Liver (tissue), 3 donors: ENCODE measurements at regions not wholly inside any gene's neighbourhood (a gene's known extent, or its start where the extent isn't known, plus 50 kb on each side); places are given as distances from the start of the nearest gene placed in this dataset.

Experiments
- EGR1 ChIP-seq, 2 donors: IDR thresholded peaks; 2 replicates each; pipeline ENCODE4 v1.6.1; 2016 to 2018; ENCODE audit warnings: antibody characterized with exemption in 2 of 2, low read depth in 2 of 2
- GABPA ChIP-seq, 2 donors: IDR thresholded peaks in 1 of 2; conservative IDR thresholded peaks in 1 of 2; 2 replicates each; pipeline ENCODE4 v1.6.1; 2016; ENCODE audit warnings: antibody characterized with exemption in 2 of 2, mild to moderate bottlenecking in 1 of 2, moderate library complexity in 1 of 2
- NR2F2 ChIP-seq: IDR thresholded peaks from 2 replicates; pipeline ENCODE4 v1.6.1; 2016; ENCODE audit warnings: antibody characterized with exemption
- RAD21 ChIP-seq, 2 donors: IDR thresholded peaks; 2 replicates each; pipeline ENCODE4 v1.6.1; 2016; ENCODE audit warnings: antibody characterized with exemption in 2 of 2, mild to moderate bottlenecking in 2 of 2
- RXRA ChIP-seq, 2 donors: IDR thresholded peaks; 2 replicates each; pipeline ENCODE4 v1.6.1; 2017 to 2018; ENCODE audit warnings: antibody characterized with exemption in 2 of 2, mild to moderate bottlenecking in 1 of 2
- SP1 ChIP-seq: IDR thresholded peaks from 2 replicates; pipeline ENCODE4 v1.6.1; 2018; ENCODE audit warnings: antibody characterized with exemption, mild to moderate bottlenecking
- TAF1 ChIP-seq: conservative IDR thresholded peaks from 2 replicates; pipeline ENCODE4 v1.6.1; 2016; ENCODE audit warnings: antibody characterized with exemption, mild to moderate bottlenecking
- TF ChIP-seq, protein P1 (sequence below): fragments of 150-350 bp; IDR thresholded peaks from 2 replicates; pipeline ENCODE4 v1.5.1; 2017; ENCODE audit warnings: improper control_type of control experiment, low read depth, low read length; ENCODE audit not compliant: missing input control
- TF ChIP-seq, protein P2 (sequence below): IDR thresholded peaks from 2 replicates; pipeline ENCODE4 v1.6.1; 2016; ENCODE audit warnings: antibody characterized with exemption
- TF ChIP-seq, protein P3 (sequence below): IDR thresholded peaks from 2 replicates; pipeline ENCODE4 v1.6.1; 2016; ENCODE audit warnings: antibody characterized with exemption, mild to moderate bottlenecking
- donor health status: healthy.
- donor health status: healthy.

DNA sequence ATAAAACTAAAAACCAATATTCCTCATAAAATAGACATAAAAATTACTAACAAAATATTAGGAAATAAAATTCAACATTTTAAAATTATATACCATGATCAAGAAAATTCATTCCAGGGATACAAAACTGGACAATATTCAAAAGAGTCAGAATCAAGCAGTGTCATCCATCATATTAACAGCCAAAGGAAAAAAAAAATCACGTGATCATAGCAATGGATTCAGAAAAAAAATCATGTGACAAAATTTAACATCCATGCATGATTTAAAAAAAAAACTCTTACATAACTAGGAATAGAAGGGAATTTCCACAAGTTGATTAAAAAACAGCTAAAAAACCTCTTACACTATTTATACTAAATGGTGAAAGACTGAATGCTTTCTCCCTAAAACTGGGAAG is 95.3 kb upstream of the USP47 start:
- TF ChIP-seq, protein P1, sequence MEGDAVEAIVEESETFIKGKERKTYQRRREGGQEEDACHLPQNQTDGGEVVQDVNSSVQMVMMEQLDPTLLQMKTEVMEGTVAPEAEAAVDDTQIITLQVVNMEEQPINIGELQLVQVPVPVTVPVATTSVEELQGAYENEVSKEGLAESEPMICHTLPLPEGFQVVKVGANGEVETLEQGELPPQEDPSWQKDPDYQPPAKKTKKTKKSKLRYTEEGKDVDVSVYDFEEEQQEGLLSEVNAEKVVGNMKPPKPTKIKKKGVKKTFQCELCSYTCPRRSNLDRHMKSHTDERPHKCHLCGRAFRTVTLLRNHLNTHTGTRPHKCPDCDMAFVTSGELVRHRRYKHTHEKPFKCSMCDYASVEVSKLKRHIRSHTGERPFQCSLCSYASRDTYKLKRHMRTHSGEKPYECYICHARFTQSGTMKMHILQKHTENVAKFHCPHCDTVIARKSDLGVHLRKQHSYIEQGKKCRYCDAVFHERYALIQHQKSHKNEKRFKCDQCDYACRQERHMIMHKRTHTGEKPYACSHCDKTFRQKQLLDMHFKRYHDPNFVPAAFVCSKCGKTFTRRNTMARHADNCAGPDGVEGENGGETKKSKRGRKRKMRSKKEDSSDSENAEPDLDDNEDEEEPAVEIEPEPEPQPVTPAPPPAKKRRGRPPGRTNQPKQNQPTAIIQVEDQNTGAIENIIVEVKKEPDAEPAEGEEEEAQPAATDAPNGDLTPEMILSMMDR = no peak
- no peak for TF ChIP-seq GABPA (IDR thresholded peaks at IDR 0.05 in 1 of 2, conservative IDR thresholded peaks at IDR 0.05 in 1 of 2)
- TF ChIP-seq, protein P2, sequence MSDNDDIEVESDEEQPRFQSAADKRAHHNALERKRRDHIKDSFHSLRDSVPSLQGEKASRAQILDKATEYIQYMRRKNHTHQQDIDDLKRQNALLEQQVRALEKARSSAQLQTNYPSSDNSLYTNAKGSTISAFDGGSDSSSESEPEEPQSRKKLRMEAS = no peak
- no peak for TF ChIP-seq RXRA (IDR thresholded peaks at IDR 0.05)
- no peak for TF ChIP-seq RAD21 (IDR thresholded peaks at IDR 0.05)
- TF ChIP-seq SP1 = no peak
- no peak for TF ChIP-seq EGR1 (IDR thresholded peaks at IDR 0.05; ENCODE audit: low read depth in 2 of 2)
- TF ChIP-seq, protein P3, sequence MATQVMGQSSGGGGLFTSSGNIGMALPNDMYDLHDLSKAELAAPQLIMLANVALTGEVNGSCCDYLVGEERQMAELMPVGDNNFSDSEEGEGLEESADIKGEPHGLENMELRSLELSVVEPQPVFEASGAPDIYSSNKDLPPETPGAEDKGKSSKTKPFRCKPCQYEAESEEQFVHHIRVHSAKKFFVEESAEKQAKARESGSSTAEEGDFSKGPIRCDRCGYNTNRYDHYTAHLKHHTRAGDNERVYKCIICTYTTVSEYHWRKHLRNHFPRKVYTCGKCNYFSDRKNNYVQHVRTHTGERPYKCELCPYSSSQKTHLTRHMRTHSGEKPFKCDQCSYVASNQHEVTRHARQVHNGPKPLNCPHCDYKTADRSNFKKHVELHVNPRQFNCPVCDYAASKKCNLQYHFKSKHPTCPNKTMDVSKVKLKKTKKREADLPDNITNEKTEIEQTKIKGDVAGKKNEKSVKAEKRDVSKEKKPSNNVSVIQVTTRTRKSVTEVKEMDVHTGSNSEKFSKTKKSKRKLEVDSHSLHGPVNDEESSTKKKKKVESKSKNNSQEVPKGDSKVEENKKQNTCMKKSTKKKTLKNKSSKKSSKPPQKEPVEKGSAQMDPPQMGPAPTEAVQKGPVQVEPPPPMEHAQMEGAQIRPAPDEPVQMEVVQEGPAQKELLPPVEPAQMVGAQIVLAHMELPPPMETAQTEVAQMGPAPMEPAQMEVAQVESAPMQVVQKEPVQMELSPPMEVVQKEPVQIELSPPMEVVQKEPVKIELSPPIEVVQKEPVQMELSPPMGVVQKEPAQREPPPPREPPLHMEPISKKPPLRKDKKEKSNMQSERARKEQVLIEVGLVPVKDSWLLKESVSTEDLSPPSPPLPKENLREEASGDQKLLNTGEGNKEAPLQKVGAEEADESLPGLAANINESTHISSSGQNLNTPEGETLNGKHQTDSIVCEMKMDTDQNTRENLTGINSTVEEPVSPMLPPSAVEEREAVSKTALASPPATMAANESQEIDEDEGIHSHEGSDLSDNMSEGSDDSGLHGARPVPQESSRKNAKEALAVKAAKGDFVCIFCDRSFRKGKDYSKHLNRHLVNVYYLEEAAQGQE = no peak
- TF ChIP-seq TAF1 = no peak
- no peak for TF ChIP-seq NR2F2
